ENCODE measurements at regions not wholly inside any gene's neighbourhood (a gene's known extent, or its start where the extent isn't known, plus 50 kb on each side); places are given as distances from the start of the nearest gene placed in this dataset.

GRCh38 chr13:103852036-103852435 is 785.8 kb upstream of the SLC10A2 start:
- Histone ChIP-seq H3K27ac (no peak overlapping the region), H3K4me3 (no peak overlapping the region), H3K27me3 (no peaks in the 10 kb centered on the region), H3K9me3 (no peaks in the 10 kb centered on the region), H3K4me1 (no peaks in the 10 kb centered on the region), H3K36me3 (no peaks in the 10 kb centered on the region)
- no peak for DNase-seq (ENCODE audit: low spot score in 2 of 2)
- intact Hi-C loops (cut with DNase I; ENCODE audit: low total_unique reads), result no loop called here
- no peak for TF ChIP-seq POLR2AphosphoS5 (IDR thresholded peaks at IDR 0.05)
- TF ChIP-seq POLR2A (IDR thresholded peaks at IDR 0.05), result no peak
- no peak for TF ChIP-seq CTCF (IDR thresholded peaks at IDR 0.05)

GRCh38 chr13:103844471-103844870 is 778.3 kb upstream of the SLC10A2 start:
- no peaks in the 10 kb centered on the region for H3K4me1 ChIP-seq
- DNase-seq (ENCODE audit: low spot score in 2 of 2), result no peak
- H3K27me3 ChIP-seq, result no peaks in the 10 kb centered on the region
- TF ChIP-seq CTCF (IDR thresholded peaks at IDR 0.05) (no peak), POLR2A (IDR thresholded peaks at IDR 0.05) (no peak), POLR2AphosphoS5 (IDR thresholded peaks at IDR 0.05) (no peak)
- intact Hi-C loops (cut with DNase I; ENCODE audit: low total_unique reads), result no loop called here
- H3K27ac ChIP-seq, result no peak overlapping the region
- no peaks in the 10 kb centered on the region for H3K9me3 ChIP-seq
- H3K36me3 ChIP-seq, result no peaks in the 10 kb centered on the region
- no peak overlapping the region for H3K4me3 ChIP-seq

- H3K36me3 ChIP-seq, result no peaks in the 10 kb centered on the region
- no peaks in the 10 kb centered on the region for H3K9me3 ChIP-seq
- no peaks in the 10 kb centered on the region for H3K27me3 ChIP-seq
- no peak for TF ChIP-seq POLR2A (IDR thresholded peaks at IDR 0.05)
- no peak for TF ChIP-seq CTCF (IDR thresholded peaks at IDR 0.05)
- no peak for TF ChIP-seq POLR2AphosphoS5 (IDR thresholded peaks at IDR 0.05)
- intact Hi-C loops (cut with DNase I; ENCODE audit: low total_unique reads), result no loop called here
- DNase-seq (ENCODE audit: low spot score in 2 of 2), result no peak
- H3K27ac ChIP-seq, result no peak overlapping the region
- H3K4me3 ChIP-seq, result no peak overlapping the region
- H3K4me1 ChIP-seq, result no peaks in the 10 kb centered on the region
These were observed 773.2 kb upstream of the SLC10A2 start for GRCh38 chr13:103839460-103839859.

GRCh38 chr13:103835052-103835451 is 768.8 kb upstream of the SLC10A2 start:
- H3K27ac ChIP-seq, result no peak overlapping the region
- no peaks in the 10 kb centered on the region for H3K36me3 ChIP-seq
- no peak overlapping the region for H3K4me3 ChIP-seq
- DNase-seq (ENCODE audit: low spot score in 2 of 2), result no peak
- no peaks in the 10 kb centered on the region for H3K27me3 ChIP-seq
- H3K4me1 ChIP-seq, result no peaks in the 10 kb centered on the region
- intact Hi-C loops (cut with DNase I; ENCODE audit: low total_unique reads), result no loop called here
- TF ChIP-seq POLR2A (IDR thresholded peaks at IDR 0.05) (no peak), POLR2AphosphoS5 (IDR thresholded peaks at IDR 0.05) (no peak), CTCF (IDR thresholded peaks at IDR 0.05) (no peak)
- H3K9me3 ChIP-seq, result peaks cover 6 to 20% of the 10 kb centered on the region in 2 donors

GRCh38 chr13:103833294-103833852 is 767.2 kb upstream of the SLC10A2 start:
- no peaks in the 10 kb centered on the region for H3K27me3 ChIP-seq
- TF ChIP-seq POLR2AphosphoS5 (IDR thresholded peaks at IDR 0.05) (no peak), CTCF (IDR thresholded peaks at IDR 0.05) (no peak), POLR2A (IDR thresholded peaks at IDR 0.05) (no peak)
- intact Hi-C loops (cut with DNase I; ENCODE audit: low total_unique reads), result no loop called here

More at GRCh38 chr13:103833294-103833852, 767.2 kb upstream of the SLC10A2 start:
- no peaks in the 10 kb centered on the region for H3K36me3 ChIP-seq
- no peak overlapping the region for H3K27ac ChIP-seq
- H3K4me3 ChIP-seq, result no peak overlapping the region
- H3K9me3 ChIP-seq, result peaks cover 6 to 20% of the 10 kb centered on the region in 2 donors
- H3K4me1 ChIP-seq, result no peaks in the 10 kb centered on the region
- DNase-seq (ENCODE audit: low spot score in 2 of 2), result no peak

All from breast epithelium (tissue), 4 donors.